GM19023 (cell line): ENCODE measurements at regions not wholly inside any gene's neighbourhood (a gene's known extent, or its start where the extent isn't known, plus 50 kb on each side); places are given as distances from the start of the nearest gene placed in this dataset.
"Not testable (repeated sequence)": the region's sequence is repeated elsewhere in the genome, so short reads cannot be mapped to it uniquely, and the experiment has no call there.

Source experiments
- ATAC-seq: cut with Tn5 transposase; IDR thresholded peaks from one replicate; pipeline ENCODE4 v1.9.1; 2021; ENCODE audit warnings: mild to moderate bottlenecking, moderate library complexity; ENCODE audit not compliant: unreplicated experiment

GRCh38 chr9:80797101-80797829 lies 892.1 kb downstream of the TLE1 start:
- ATAC-seq: no peak

GRCh38 chr9:80796632-80797031 lies 892.7 kb downstream of the TLE1 start:
- ATAC-seq: no peak

- no peak for ATAC-seq
Observed at GRCh38 chr9:80794197-80794596, 895.1 kb downstream of the TLE1 start.

GRCh38 chr9:80793706-80794105 lies 895.6 kb downstream of the TLE1 start:
- no peak for ATAC-seq

- ATAC-seq: no peak
Observed at GRCh38 chr9:80792726-80793125, 896.6 kb downstream of the TLE1 start.

GRCh38 chr9:80791836-80792235 lies 897.5 kb downstream of the TLE1 start:
- ATAC-seq: no peak

- ATAC-seq: no peak
Observed at GRCh38 chr9:80790764-80791163, 898.6 kb downstream of the TLE1 start.

- ATAC-seq: no peak
Observed at GRCh38 chr9:80789831-80790230, 899.5 kb downstream of the TLE1 start.

- no peak for ATAC-seq
Observed at GRCh38 chr9:80787636-80788035, 901.7 kb downstream of the TLE1 start.

GRCh38 chr9:80784647-80785046 lies 904.7 kb downstream of the TLE1 start:
- ATAC-seq: no peak

GRCh38 chr9:80775971-80776370 lies 913.4 kb downstream of the TLE1 start:
- no peak for ATAC-seq

- no peak for ATAC-seq
Observed at GRCh38 chr9:80775530-80775929, 913.8 kb downstream of the TLE1 start.

- ATAC-seq: no peak
Observed at GRCh38 chr9:80771555-80772347, 917.6 kb downstream of the TLE1 start.

- no peak for ATAC-seq
Observed at GRCh38 chr9:80763536-80763935, 925.8 kb downstream of the TLE1 start.

GRCh38 chr9:80755586-80755985 lies 933.8 kb downstream of the TLE1 start:
- ATAC-seq: no peak

GRCh38 chr9:80747056-80747455 lies 942.3 kb downstream of the TLE1 start:
- ATAC-seq: not testable (repeated sequence)

- ATAC-seq: no peak
Observed at GRCh38 chr9:80732506-80732905, 956.8 kb downstream of the TLE1 start.

GRCh38 chr9:80720579-80720978 lies 968.8 kb downstream of the TLE1 start:
- ATAC-seq: no peak

GRCh38 chr9:80707120-80707519 lies 982.2 kb downstream of the TLE1 start:
- no peak for ATAC-seq

GRCh38 chr9:80701061-80701460 lies 988.3 kb downstream of the TLE1 start:
- no peak for ATAC-seq

GRCh38 chr9:80699511-80699998 lies 989.8 kb downstream of the TLE1 start:
- no peak for ATAC-seq

GRCh38 chr9:80698725-80699410 lies 990.5 kb downstream of the TLE1 start:
- no peak for ATAC-seq
